ENCODE measurements at regions not wholly inside any gene's neighbourhood (a gene's known extent, or its start where the extent isn't known, plus 50 kb on each side); places are given as distances from the start of the nearest gene placed in this dataset.

DNA sequence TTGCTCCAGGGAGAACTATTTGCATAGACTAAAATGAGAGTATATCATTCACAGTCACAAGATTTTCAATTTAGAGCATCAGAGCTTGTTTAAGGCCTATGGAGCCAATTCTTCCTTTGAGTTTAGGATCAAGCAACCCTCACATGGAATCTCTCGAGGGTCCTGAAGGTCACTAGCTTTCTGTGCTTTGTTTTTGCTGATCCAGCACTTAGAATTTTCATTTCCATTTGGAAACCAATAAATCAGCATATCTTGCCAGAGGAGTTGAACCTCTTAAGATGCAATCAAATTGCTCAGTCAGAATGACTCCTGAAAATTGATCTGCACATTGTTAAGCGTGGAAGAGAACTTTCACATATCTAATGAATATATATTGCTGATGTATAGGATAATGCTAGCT is 1039.6 kb downstream of the PDHA2 start:
- Histone ChIP-seq H3K4me2 (ENCODE audit: low read length) (no peak overlapping the region), H3F3A (ENCODE audit: control insufficient read depth, insufficient read depth) (no peaks in the 10 kb centered on the region), H3K27ac (ENCODE audit: low read depth, low read length) (no peak overlapping the region), H3K36me3 (ENCODE audit: control insufficient read depth, low read length) (no peaks in the 10 kb centered on the region), H3K9me3 (ENCODE audit: control insufficient read depth, insufficient read depth, low read length) (no peaks in the 10 kb centered on the region; the same call in 1 of the 2 replicates), H3K79me2 (ENCODE audit: control insufficient read depth, low read length) (no peaks in the 10 kb centered on the region), H3K4me1 (ENCODE audit: control insufficient read depth, low read length) (no peaks in the 10 kb centered on the region), H3K4me3 (ENCODE audit: low read length) (no peak overlapping the region), H4K20me1 (ENCODE audit: control insufficient read depth, insufficient read depth, low read depth, low read length) (no peaks in the 10 kb centered on the region), H3K9me2 (replicated peaks; ENCODE audit: control insufficient read depth, low read length) (no peaks in the 10 kb centered on the region), H3K27me3 (ENCODE audit: control insufficient read depth, low read length) (no peaks in the 10 kb centered on the region)
- TF ChIP-seq, protein P1, sequence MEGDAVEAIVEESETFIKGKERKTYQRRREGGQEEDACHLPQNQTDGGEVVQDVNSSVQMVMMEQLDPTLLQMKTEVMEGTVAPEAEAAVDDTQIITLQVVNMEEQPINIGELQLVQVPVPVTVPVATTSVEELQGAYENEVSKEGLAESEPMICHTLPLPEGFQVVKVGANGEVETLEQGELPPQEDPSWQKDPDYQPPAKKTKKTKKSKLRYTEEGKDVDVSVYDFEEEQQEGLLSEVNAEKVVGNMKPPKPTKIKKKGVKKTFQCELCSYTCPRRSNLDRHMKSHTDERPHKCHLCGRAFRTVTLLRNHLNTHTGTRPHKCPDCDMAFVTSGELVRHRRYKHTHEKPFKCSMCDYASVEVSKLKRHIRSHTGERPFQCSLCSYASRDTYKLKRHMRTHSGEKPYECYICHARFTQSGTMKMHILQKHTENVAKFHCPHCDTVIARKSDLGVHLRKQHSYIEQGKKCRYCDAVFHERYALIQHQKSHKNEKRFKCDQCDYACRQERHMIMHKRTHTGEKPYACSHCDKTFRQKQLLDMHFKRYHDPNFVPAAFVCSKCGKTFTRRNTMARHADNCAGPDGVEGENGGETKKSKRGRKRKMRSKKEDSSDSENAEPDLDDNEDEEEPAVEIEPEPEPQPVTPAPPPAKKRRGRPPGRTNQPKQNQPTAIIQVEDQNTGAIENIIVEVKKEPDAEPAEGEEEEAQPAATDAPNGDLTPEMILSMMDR (IDR thresholded peaks at IDR 0.05; ENCODE audit: low read depth, low read length, poor library complexity, severe bottlenecking), result no peak
- TF ChIP-seq EZH2phosphoT487 (IDR thresholded peaks at IDR 0.05; ENCODE audit: borderline replicate concordance, low read length), result no peak

DNA sequence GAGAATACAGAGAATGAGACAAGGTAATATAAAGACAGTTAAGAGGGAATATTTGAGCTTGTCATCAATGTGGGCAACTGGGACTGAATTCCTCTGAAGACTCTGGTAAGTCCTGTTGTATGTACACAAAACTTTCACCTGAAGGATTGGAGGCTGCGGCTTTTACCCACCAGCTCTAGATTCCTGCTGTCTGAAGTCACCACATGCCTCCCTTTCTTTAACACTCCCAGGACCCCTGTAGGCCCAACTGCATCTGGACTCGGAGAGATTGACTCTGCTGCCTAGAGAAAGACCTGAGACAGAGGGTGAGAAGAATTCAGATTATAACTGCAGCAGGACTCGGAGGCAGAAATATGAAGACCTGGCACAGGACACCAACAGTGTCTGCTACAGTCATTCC is 1048.0 kb downstream of the PDHA2 start:
- Histone ChIP-seq H3K4me1 (ENCODE audit: control insufficient read depth, low read length) (no peaks in the 10 kb centered on the region), H3K9me3 (ENCODE audit: control insufficient read depth, insufficient read depth, low read length) (no peaks in the 10 kb centered on the region; the same call in 1 of the 2 replicates), H3F3A (ENCODE audit: control insufficient read depth, insufficient read depth) (no peaks in the 10 kb centered on the region), H3K36me3 (ENCODE audit: control insufficient read depth, low read length) (no peaks in the 10 kb centered on the region), H3K9me2 (replicated peaks; ENCODE audit: control insufficient read depth, low read length) (no peaks in the 10 kb centered on the region), H3K4me2 (ENCODE audit: low read length) (no peak overlapping the region), H3K27ac (ENCODE audit: low read depth, low read length) (no peak overlapping the region), H3K79me2 (ENCODE audit: control insufficient read depth, low read length) (no peaks in the 10 kb centered on the region), H3K27me3 (ENCODE audit: control insufficient read depth, low read length) (no peaks in the 10 kb centered on the region), H4K20me1 (ENCODE audit: control insufficient read depth, insufficient read depth, low read depth, low read length) (no peaks in the 10 kb centered on the region), H3K4me3 (ENCODE audit: low read length) (no peak overlapping the region)
- no peak for TF ChIP-seq EZH2phosphoT487 (IDR thresholded peaks at IDR 0.05; ENCODE audit: borderline replicate concordance, low read length)
- TF ChIP-seq, protein P1 (IDR thresholded peaks at IDR 0.05; ENCODE audit: low read depth, low read length, poor library complexity, severe bottlenecking), result no peak

DNA sequence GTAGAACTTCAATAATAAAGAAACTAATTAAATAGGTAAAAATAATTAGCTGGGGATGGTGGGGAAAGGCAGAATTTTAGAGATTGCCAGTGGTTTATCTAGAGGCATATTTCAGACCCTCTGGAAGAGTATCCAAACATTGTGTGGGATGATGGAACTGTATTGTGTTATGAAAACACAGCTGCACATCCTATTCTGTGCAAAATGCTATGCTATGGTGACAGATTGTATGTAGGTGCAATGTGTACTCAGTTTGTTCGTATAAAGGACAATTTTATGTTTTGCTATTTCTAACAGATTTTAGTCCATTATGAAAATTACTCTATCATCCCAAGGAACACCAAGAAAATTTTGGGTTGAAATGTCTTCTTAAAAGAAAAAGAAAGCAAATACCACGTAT is 1054.7 kb downstream of the PDHA2 start:
- Histone ChIP-seq H3K9me3 (ENCODE audit: control insufficient read depth, insufficient read depth, low read length) (no peaks in the 10 kb centered on the region; the same call in 1 of the 2 replicates), H3K27ac (ENCODE audit: low read depth, low read length) (no peak overlapping the region), H4K20me1 (ENCODE audit: control insufficient read depth, insufficient read depth, low read depth, low read length) (no peaks in the 10 kb centered on the region), H3K4me1 (ENCODE audit: control insufficient read depth, low read length) (no peaks in the 10 kb centered on the region), H3K27me3 (ENCODE audit: control insufficient read depth, low read length) (no peaks in the 10 kb centered on the region), H3K9me2 (replicated peaks; ENCODE audit: control insufficient read depth, low read length) (no peaks in the 10 kb centered on the region), H3K4me3 (ENCODE audit: low read length) (no peak overlapping the region), H3K4me2 (ENCODE audit: low read length) (no peak overlapping the region), H3F3A (ENCODE audit: control insufficient read depth, insufficient read depth) (no peaks in the 10 kb centered on the region), H3K79me2 (ENCODE audit: control insufficient read depth, low read length) (no peaks in the 10 kb centered on the region), H3K36me3 (ENCODE audit: control insufficient read depth, low read length) (no peaks in the 10 kb centered on the region)
- no peak for TF ChIP-seq EZH2phosphoT487 (IDR thresholded peaks at IDR 0.05; ENCODE audit: borderline replicate concordance, low read length)
- TF ChIP-seq, protein P1 (IDR thresholded peaks at IDR 0.05; ENCODE audit: low read depth, low read length, poor library complexity, severe bottlenecking), result no peak

Measured in DOHH2 (cell line).